ENCODE measurements at regions not wholly inside any gene's neighbourhood (a gene's known extent, or its start where the extent isn't known, plus 50 kb on each side); places are given as distances from the start of the nearest gene placed in this dataset.

GRCh38 chr18:24982831-24983230 lies 369.1 kb downstream of the ZNF521 start:
- Histone ChIP-seq H3K9me3 (ENCODE audit: insufficient read depth, low read length) (no peaks in the 10 kb centered on the region), H3K9me2 (replicated peaks; ENCODE audit: insufficient read depth, low read length) (no peaks in the 10 kb centered on the region), H3K4me2 (ENCODE audit: low read depth, low read length, poor library complexity, severe bottlenecking) (no peak overlapping the region), H3K36me3 (ENCODE audit: low read length) (no peaks in the 10 kb centered on the region), H3K4me3 (ENCODE audit: insufficient read depth, low read length, poor library complexity, severe bottlenecking) (no peak overlapping the region), H2AFZ (ENCODE audit: low read depth, low read length, severe bottlenecking) (no peak overlapping the region), H3K79me2 (ENCODE audit: insufficient read depth, low read length) (no peaks in the 10 kb centered on the region), H3K9ac (ENCODE audit: low read length) (no peak overlapping the region), H3K27me3 (ENCODE audit: low read length) (no peaks in the 10 kb centered on the region), H3F3A (ENCODE audit: insufficient read depth) (no peaks in the 10 kb centered on the region), H4K20me1 (ENCODE audit: low read depth, low read length) (no peaks in the 10 kb centered on the region), H3K27ac (ENCODE audit: low read depth, low read length) (no peak overlapping the region)
- no peak for TF ChIP-seq EZH2phosphoT487 (conservative IDR thresholded peaks at IDR 0.05; ENCODE audit: low read length)
- TF ChIP-seq, protein P1, sequence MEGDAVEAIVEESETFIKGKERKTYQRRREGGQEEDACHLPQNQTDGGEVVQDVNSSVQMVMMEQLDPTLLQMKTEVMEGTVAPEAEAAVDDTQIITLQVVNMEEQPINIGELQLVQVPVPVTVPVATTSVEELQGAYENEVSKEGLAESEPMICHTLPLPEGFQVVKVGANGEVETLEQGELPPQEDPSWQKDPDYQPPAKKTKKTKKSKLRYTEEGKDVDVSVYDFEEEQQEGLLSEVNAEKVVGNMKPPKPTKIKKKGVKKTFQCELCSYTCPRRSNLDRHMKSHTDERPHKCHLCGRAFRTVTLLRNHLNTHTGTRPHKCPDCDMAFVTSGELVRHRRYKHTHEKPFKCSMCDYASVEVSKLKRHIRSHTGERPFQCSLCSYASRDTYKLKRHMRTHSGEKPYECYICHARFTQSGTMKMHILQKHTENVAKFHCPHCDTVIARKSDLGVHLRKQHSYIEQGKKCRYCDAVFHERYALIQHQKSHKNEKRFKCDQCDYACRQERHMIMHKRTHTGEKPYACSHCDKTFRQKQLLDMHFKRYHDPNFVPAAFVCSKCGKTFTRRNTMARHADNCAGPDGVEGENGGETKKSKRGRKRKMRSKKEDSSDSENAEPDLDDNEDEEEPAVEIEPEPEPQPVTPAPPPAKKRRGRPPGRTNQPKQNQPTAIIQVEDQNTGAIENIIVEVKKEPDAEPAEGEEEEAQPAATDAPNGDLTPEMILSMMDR (IDR thresholded peaks at IDR 0.05; ENCODE audit: insufficient read depth, low read length, poor library complexity, severe bottlenecking) = no peak

GRCh38 chr18:24983566-24984139 lies 368.3 kb downstream of the ZNF521 start:
- Histone ChIP-seq H4K20me1 (ENCODE audit: low read depth, low read length) (no peaks in the 10 kb centered on the region), H3K36me3 (ENCODE audit: low read length) (no peaks in the 10 kb centered on the region), H3K27me3 (ENCODE audit: low read length) (no peaks in the 10 kb centered on the region), H3K4me3 (ENCODE audit: insufficient read depth, low read length, poor library complexity, severe bottlenecking) (no peak overlapping the region), H3K27ac (ENCODE audit: low read depth, low read length) (no peak overlapping the region), H3K79me2 (ENCODE audit: insufficient read depth, low read length) (no peaks in the 10 kb centered on the region), H3F3A (ENCODE audit: insufficient read depth) (no peaks in the 10 kb centered on the region), H3K9ac (ENCODE audit: low read length) (no peak overlapping the region), H3K9me2 (replicated peaks; ENCODE audit: insufficient read depth, low read length) (no peaks in the 10 kb centered on the region), H3K9me3 (ENCODE audit: insufficient read depth, low read length) (no peaks in the 10 kb centered on the region), H3K4me2 (ENCODE audit: low read depth, low read length, poor library complexity, severe bottlenecking) (no peak overlapping the region), H2AFZ (ENCODE audit: low read depth, low read length, severe bottlenecking) (no peak overlapping the region)
- TF ChIP-seq, protein P1 (IDR thresholded peaks at IDR 0.05; ENCODE audit: insufficient read depth, low read length, poor library complexity, severe bottlenecking) = no peak

DNA sequence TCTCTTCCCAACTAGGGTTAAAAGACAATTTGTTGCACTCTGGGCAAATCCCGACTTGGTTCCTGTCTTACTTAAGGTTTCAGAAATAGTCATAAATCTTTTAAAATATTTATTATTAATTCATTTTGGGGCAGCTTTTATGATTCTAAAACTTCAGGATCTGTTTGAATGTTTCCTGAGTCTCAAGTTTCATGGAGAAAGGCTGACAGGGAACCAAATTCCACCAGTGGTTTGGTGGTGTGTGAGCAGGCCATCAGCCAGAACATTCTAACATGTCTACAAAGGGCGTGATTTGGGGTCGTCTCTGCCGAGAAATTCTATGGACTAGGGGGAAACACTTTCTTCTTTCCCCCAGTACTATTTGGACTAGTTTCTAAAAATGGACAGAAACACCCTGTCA lies 366.4 kb downstream of the ZNF521 start:
- H3K4me2 ChIP-seq (ENCODE audit: low read depth, low read length, poor library complexity, severe bottlenecking) = no peak overlapping the region
- no peaks in the 10 kb centered on the region for H3K27me3 ChIP-seq (ENCODE audit: low read length)
- H4K20me1 ChIP-seq (ENCODE audit: low read depth, low read length) = no peaks in the 10 kb centered on the region
- no peaks in the 10 kb centered on the region for H3K9me3 ChIP-seq (ENCODE audit: insufficient read depth, low read length)
- no peaks in the 10 kb centered on the region for H3K9me2 ChIP-seq (replicated peaks; ENCODE audit: insufficient read depth, low read length)
- TF ChIP-seq, protein P1 (IDR thresholded peaks at IDR 0.05; ENCODE audit: insufficient read depth, low read length, poor library complexity, severe bottlenecking) = no peak
- no peak for TF ChIP-seq EZH2phosphoT487 (conservative IDR thresholded peaks at IDR 0.05; ENCODE audit: low read length)
- no peak overlapping the region for H3K4me3 ChIP-seq (ENCODE audit: insufficient read depth, low read length, poor library complexity, severe bottlenecking)
- no peak overlapping the region for H2AFZ ChIP-seq (ENCODE audit: low read depth, low read length, severe bottlenecking)
- H3K79me2 ChIP-seq (ENCODE audit: insufficient read depth, low read length) = no peaks in the 10 kb centered on the region
- no peak overlapping the region for H3K27ac ChIP-seq (ENCODE audit: low read depth, low read length)
- no peaks in the 10 kb centered on the region for H3K36me3 ChIP-seq (ENCODE audit: low read length)
- no peak overlapping the region for H3K9ac ChIP-seq (ENCODE audit: low read length)
- no peaks in the 10 kb centered on the region for H3F3A ChIP-seq (ENCODE audit: insufficient read depth)
